Left lobe of liver (tissue), 2 donors: ENCODE measurements at regions not wholly inside any gene's neighbourhood (a gene's known extent, or its start where the extent isn't known, plus 50 kb on each side); places are given as distances from the start of the nearest gene placed in this dataset.
A peak's percentile ranks its signal among the peaks of the same experiment; 100 is the strongest.

Experiments used
- ATAC-seq: fragments of 200-7000 bp; cut with Tn5 transposase; one replicate; pipeline ENCODE4 v1.9.1; 2020; ENCODE audit warnings: mild to moderate bottlenecking, moderate library complexity
- DNase-seq: peaks from one replicate; pipeline ENCODE4 v3.0.0-alpha.2; 2020; ENCODE audit warnings: low spot score
- donor health status: DM: no; HTN: no; CAD: no; lungs with moderate emphysema.
- donor health status: DM: no; HTN: yes; CAD: no.

DNA sequence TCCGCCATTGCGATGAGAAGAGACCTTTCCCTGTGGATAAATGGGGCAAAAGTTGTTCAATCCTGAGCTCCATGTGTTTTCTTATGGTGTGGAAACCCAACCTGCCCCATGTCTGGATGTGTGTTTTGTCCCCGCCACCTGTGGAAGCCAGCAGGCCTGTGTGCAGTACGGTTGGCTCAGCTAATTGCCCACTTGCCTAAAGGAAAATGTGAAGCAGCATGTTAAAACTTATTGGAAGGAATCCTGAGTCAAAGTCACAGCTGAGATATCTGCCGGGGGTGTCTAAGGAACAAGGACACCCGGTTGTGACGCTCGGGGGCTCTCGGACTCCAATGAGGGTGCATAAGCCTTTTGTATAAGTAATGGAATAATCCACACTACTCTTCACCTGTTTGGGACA is 361.1 kb upstream of the IRX1 start:
- no peak for ATAC-seq
- no peak for DNase-seq

DNA sequence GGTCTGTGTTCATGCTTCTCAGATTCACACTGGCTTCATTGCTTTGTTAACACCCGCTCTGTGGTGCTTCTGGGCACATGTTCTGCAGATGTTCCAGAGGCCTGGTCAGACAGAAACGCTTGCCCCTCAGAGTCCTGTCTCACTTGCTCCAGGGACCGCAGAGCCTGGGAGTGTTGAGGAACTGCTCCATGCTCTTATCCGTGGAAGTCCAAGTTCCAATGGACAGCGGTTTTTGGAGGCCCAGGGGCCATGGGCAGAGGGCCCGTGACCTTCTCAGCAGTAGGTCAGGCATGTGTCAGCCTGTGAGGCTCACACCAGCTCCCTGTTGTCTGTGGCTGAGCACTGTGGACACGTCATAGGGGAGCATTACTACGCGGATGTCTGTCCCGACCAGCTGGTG is 364.7 kb upstream of the IRX1 start:
- no peak for DNase-seq
- ATAC-seq = no peak

DNA sequence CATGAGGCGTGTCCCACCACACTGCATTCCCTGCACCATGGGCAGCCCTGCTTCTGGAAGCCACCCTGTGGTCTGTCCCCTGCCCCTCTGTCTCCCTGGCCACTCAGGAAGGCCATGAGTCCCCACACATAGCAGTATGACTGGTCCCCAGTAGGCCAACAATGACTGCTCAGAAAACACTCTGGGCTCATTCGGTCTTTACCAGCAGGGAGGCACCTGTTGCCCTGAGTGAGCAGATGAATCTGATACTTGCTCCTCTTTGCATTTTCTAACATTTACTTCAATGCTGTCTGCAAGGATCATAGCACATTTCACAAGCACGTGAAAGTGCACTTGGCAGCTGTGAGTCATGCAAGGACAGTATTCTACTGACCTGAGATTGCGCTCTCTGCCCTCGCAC is 365.4 kb upstream of the IRX1 start:
- no peak for ATAC-seq
- DNase-seq = no peak

DNA sequence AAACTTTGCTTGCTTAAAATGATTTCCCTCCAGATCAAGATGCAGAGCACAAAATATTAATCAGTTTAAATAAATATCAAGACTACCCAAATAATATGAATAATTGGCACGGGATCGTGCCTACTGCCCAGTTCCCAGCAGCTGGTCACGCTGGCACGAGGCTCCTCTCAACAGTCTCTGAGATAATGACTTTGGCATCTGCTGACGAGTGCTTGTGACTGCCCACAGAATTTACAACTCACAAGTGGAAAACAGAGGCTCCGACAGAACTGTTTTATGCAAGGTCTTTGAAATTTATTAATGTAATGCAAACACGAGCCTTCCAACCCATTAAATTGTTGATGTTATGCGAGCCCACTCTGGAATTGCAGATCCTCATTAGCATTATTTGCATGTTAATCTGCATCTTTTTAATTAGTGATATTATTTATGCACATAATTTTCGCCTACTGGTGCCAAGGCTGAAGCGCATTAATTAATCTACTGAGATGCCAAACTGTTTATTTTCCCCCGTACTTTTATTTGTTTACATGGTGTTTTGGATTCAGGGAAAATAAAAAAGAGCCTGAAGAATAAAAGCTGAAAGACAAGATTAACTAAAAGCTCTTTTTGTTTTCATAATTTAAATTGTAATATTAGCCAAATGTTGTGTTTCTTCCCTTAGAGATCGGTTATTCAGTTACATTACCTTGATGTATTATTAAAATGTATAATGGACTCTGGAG is 369.3 kb upstream of the IRX1 start:
- DNase-seq (no peak), ATAC-seq (no peak)

DNA sequence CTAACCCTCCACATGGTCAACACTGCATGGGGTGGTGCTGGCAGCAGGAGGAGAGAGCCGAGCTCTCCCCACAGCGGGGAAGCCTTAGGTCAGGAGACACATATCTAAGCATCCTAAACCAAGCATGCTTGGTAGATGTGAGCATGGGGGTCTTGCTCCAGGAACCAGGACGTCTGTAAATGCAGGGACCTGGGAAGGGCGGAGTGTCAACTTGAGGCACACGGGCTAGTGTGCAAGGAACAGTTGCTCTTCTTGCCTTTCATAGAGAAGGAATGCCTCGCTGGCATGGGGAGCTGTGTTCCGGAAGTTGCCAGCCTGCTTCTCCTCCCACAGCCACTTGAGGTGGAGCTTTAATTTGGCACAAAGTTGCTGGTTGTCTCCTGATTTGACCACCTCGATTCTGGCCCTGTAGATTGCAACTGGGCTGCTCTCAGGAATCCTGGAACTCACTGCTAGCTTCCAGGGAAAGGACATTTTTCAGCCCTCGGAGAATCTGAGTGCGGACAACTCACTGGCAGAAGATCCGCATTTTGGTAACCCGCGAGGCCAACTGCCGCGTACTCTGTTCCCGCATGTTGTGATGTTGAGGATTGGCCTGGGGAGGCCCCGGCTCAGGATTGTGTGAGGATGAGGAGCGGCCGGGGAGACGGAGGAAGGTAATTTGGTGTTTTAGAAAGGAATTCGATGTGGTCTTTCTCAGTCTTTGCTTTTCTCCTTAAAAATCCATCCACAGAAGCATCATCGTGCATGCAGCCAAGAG is 370.3 kb upstream of the IRX1 start:
- DNase-seq (no peak), ATAC-seq (no peak)

DNA sequence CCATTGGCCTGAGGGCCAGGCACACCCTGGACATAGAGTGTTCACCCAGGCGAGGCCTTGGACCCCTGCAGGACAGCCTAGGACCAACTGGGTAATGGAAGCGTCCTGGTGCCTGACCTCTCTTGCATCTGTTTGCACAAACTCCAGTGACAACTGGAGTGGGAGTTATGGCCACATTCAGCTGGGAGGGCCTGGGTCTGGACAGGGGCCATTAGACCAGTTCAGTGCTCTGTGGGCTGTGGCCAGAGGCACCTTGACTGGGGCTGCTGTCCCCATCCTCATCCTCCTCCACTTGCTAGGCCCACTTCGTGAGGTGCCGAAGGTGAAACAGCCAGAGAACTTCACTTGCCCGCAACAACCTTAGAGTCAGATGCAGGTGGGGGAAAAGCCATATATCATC is 372.7 kb upstream of the IRX1 start:
- DNase-seq = peak; percentile 28
- ATAC-seq = no peak

DNA sequence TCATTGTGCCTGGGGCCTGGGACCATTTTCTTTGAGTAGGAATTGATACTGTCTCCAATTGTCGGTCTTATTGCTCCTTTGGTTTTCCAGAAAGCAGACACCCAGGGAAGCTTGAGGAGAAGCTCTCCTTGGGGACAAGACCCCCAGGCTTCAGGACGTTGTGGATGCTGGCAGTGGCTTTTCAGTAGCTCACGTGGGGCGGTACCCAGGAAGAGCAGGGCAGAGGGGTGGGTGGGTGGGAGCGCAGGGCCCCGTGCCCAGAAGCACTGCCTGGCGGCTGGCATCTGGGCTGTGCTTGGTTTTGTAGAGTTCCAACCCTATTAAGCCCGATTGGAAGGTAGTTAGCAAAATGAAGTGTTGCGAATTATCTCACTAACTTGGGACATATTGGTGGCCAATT is 374.2 kb upstream of the IRX1 start:
- ATAC-seq (no peak), DNase-seq (no peak)

DNA sequence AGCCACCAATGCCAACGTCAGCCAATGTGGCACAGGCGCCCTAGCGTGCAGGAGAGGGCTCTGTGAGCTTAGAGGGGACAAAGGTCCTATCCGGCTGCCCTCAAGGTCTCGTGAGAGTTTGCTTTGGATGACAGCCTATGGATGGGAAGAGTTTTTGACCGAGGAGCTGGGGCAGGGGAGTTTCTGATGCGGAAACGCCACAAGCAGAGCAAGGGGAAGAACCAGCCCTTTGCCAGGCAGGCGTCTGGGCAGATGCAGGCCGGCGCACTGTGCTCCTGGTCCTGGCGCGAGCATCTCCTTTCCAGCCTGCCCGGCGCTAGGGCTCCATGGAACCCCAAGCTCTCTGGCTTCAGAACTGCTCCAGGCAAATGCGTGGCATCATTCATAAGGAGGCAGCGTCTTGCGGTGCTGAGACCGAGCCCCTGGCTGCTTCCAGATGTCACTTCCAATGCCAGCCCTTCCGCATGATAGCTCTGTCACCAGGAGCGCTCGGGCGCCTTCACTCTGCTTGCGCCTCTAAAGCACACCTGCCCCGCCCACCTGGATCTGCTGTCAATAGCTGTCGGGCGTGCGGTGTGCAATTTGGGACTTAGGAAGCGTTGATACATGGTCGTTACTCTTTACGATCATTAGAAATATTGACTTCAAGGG is 374.9 kb upstream of the IRX1 start:
- no peak for ATAC-seq
- DNase-seq = no peak

DNA sequence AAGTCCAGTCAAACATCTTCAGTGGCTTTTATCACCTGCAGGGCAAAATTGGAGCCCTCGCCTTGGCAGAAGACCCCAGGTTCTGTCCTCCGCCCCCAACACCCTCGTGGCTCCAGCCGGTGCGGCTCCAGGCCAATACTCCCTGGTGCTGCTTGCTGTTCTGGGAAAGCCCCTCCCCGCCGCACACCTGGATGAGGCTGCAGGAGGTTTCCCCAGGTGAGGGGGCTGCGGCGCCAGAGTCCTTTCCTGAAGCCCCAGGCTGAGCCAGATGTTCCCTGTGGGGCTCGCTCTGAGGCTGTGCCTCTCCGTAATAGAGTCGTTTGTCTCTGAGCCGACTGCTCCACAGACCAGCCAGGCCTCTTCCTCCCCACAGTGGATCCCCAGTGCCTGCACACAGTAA is 375.4 kb upstream of the IRX1 start:
- ATAC-seq = no peak
- no peak for DNase-seq

DNA sequence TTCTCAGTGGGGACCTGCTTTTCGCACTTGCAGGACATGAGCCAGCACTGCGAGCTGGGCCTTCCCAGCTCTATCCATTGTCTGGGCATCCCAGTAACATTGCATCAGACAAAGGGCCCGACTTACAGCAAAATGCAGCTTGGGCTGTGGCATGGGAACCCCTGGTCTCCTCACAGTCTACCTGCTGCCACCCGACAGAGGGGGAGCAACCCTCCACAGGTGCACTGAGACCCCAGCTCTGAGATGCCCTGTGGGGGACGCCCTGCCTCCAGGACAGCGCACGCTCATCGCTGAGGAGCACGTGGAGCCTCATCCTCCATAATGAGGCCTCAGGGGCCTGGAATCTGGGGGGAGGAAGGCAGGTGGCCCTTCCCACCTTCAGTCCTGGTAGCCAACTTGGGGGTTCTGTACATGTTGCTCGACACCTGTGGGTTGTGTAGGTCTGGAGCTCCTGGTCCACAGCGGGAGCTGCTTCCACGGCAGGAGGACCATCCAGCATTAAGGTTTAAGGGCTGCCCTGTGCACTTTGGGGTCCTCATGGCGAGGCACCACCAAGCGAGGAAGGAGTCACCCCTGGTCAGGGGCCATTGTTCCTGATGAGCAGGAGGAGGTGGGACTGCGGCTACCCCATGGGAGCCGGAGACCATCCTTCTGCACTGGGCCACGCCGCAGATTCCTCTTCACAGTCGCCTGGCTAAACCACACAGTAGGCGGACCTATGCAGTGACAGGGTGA is 376.5 kb upstream of the IRX1 start:
- no peak for ATAC-seq
- no peak for DNase-seq

DNA sequence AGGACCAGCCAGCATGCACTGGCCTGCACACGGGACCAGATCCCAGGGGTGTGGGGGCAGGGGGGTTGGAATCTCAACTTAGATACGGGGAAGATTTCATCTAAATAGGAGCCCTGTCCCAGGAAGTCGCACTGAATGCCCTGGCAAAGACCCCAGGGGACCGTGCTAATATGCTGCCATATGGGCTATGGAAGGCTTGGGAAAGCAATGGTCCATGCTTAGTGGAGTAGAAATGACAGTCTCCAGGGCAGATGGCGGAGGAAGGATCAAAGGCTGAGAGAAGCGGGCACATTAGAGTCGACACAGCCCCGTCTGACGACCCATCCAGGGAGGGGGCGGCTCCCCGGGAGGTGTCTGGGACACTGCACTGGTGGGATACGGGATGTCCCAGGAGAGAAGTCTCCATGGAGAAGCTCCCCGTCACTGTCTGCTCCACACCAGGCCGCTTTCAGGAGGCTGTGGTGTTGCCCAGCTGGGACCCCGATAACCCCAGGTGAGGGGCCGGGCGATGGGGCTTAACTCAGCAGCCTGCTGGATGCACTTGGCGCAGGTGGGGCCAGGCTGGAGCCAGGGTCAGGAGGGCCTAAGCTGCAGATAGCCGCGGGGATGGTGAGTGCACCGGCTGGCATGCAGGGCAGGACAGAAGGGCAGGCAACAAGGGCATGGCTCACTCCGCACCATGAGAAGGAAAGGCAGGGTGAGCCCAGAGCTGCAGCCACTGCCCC is 377.7 kb upstream of the IRX1 start:
- DNase-seq = no peak
- no peak for ATAC-seq

DNA sequence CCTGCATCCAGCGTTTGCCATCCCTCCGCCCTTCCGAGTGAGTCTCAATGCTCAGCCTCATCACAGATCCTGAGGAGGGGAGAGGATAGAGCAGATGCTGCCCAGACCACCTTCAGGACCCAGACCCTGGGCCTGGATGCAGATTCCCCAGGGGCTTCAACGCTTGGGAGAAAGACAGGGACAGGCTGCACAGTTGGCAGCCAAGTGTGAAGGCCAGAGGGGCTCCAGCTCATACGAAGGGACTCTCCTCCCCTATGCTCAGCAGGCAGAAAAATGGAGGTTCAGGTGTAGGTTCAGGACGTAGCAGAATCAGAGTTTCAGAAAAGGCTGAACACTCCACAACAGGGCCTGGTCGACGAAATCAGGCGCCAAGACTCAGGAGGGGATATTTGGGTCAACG is 378.5 kb upstream of the IRX1 start:
- ATAC-seq (no peak), DNase-seq (no peak)

DNA sequence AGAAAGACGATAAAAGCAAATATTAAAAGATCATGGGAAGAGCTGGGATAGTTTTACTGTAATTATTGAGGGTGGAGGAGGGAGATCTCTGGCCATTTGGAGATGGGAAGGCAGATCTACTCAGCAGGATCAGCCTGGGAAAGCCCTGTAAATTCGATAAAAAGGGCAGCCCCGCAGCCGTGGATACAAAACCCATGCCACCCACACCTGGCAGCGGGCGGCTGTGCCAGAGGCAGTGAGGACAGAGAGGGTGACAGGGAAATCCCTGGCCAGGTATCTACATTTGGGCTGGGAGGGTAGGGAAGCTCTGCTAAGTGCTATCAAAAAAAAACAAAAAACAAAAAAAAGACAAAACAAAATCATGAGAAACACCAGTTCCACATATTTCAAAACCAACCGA is 379.2 kb upstream of the IRX1 start:
- no peak for DNase-seq
- ATAC-seq = no peak

DNA sequence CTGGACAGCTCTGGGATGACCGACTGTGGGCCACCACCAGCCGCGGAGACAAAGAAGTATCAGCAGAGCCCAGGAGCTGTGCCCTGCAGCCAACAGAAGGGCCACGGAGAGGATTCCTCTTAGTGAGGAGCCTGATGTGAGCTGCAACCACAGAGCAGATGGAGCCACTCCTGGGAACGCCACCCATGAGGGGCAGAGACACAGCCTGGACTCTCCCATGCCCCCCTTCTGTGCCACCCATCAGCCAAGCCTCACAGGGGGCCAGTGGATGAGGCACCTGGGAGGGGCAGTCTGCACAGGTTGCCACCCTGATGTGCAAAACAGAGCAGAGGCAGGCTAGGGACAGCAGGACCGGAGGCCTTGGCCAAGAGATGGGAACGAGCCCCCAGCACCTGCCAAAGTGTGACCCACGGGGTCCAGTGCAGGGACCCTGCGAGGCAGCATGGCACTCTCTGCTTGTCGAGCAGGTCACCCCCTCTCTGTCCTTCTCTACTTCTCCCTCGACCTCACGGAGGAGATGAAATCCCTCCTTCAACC is 380.7 kb upstream of the IRX1 start:
- no peak for DNase-seq

DNA sequence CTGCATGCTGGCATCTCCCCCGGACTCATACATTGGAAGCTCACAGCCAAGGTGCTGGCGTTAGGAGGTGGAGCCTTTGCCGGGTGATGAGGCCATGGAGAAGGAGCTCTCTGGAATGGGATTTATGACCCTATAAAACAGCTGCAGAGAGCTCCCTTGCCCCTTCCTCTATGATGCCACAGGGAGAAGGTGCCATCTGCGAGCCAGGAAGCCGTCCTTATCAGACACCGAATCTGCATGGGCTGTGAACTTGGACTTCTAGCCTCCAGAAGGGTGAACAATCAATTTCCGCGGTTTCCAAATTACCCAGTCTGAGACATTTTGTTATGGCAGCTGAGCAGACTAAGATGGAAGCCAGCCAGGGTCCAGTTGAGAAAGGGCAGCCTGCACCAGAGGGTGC is 381.2 kb upstream of the IRX1 start:
- DNase-seq (no peak), ATAC-seq (no peak)

More for the DNA sequence above, 380.7 kb upstream of the IRX1 start:
- ATAC-seq = no peak

DNA sequence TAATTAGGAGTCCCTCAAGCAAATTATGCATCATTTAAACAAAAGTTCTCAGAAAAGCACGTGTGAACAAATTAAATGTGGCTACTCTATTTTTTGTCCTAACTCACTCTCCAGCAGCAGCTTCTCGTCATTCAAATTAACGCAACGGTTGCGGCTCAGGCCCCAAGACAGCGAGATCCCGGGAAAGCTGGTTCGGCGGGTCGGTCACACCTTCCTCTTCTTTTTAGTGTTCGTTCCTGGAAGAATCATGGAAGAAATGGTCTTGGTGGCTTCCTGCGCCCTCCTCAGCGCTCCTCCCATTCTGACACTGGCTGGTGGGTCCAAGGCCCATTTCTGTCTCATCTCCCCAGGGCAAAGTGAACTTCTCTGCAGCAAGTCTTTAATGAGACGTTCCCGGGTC is 382.8 kb upstream of the IRX1 start:
- no peak for ATAC-seq

DNA sequence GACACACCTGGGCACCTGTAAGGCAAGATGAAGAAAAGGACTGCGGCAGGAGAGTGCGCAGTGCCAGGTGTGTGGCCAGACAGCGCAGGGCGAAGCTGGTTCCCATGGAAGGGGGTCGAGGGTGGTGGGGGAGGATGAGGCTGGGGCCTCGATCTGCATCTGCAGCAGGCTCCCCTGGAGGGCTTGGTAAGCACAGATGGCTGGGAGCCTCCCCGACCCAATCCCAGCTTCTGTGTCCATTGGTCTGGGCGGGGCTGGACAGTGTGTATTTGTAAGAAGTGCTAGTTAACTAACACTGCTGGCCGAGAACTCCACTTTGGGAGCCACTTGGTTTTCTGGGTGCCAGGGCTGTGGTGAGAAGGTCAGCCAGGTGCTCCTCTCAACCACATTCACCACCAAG is 385.1 kb upstream of the IRX1 start:
- DNase-seq (no peak), ATAC-seq (no peak)

More for the DNA sequence above, 382.8 kb upstream of the IRX1 start:
- no peak for DNase-seq

DNA sequence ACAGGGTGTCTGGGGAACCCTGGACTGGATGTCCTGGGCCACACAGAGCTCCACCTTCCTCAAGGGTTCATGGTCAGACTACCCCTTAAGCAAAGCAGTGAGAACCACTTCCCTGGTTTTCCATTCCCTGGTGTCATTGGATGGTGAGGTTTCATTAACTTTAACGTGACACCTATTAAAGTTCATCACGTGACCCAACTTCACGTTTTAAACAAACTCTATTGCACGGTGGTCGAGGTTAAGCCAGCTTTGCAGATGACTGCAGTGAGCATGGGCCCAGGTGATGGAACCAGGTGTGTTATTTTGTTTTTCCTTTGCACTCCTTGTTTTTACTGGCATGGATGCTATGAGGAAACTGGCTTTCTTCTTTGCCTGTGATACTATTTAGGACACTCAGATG is 385.7 kb upstream of the IRX1 start:
- DNase-seq (no peak), ATAC-seq (no peak)

DNA sequence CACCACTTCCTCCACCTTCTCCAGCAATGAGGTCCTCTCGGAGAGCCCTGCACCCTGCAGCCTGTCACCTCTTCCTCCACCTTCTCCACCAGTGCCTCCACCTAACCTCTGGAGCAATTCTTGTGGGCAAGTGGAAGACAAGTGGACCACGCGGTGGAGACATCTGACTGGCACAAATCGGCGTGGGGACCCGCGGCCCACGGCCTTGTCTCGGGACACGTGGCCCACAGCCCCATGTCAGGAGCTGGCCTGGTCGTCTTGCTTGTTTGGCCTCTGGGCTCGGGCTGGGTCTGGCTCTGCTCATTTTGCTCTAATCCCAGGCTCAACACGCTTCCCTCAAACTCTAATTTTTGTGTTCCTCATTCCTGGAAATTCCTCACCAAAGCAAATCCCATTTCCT is 393.1 kb upstream of the IRX1 start:
- ATAC-seq (no peak), DNase-seq (no peak)

DNA sequence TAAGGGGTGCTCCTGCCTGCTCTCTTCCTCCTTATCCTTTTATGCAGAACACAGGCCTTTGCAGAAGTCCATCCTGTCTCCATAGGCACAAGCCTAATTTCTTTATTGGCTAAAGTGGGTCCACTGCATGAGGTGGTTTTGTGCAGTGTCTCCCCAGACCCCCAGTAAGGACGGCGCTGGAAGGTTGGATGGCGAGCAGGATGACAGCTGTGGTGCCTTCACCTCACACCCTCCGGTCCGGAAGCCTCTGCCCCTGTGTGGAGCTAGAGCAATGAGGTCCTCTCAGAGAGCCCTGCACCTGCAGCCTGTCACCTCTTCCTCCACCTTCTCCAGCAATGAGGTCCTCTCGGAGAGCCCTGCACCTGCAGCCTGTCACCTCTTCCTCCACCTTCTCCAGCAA is 393.7 kb upstream of the IRX1 start:
- ATAC-seq (no peak), DNase-seq (no peak)

DNA sequence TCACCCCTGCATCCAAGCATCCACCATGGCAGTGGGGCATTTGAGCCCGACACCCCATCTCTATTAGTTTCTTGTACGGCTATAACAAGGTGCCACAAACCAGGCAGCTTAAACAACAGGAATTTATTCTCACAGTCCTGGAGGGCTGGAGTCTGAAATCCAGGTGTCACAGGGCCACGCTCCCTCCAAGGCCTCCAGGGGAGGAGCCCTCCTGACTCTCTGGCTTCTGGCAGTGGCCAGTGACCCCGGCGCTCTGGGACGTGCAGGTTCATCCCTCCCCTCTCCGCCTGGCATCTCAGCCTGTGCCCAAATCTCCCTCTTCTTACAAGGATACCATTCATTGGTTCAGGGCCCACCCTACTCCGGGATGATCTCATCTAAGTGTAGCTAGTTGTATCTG is 394.5 kb upstream of the IRX1 start:
- ATAC-seq = no peak
- DNase-seq = no peak
